22Rv1 (cell line): ENCODE measurements at regions not wholly inside any gene's neighbourhood (a gene's known extent, or its start where the extent isn't known, plus 50 kb on each side); places are given as distances from the start of the nearest gene placed in this dataset.

Experiments
- H3K27ac ChIP-seq: fragments of 450-650 bp; 2 replicates; pipeline ENCODE4 v1.5.1; 2017
- ZFX ChIP-seq: fragments of 450-650 bp; IDR thresholded peaks from 2 replicates; pipeline ENCODE4 v1.6.1; 2017; ENCODE audit warnings: antibody characterized with exemption, borderline replicate concordance
- TF ChIP-seq, protein P1 (sequence below): fragments of 450-650 bp; IDR thresholded peaks from 2 replicates; pipeline ENCODE4 v1.5.1; 2017; ENCODE audit warnings: mild to moderate bottlenecking

DNA sequence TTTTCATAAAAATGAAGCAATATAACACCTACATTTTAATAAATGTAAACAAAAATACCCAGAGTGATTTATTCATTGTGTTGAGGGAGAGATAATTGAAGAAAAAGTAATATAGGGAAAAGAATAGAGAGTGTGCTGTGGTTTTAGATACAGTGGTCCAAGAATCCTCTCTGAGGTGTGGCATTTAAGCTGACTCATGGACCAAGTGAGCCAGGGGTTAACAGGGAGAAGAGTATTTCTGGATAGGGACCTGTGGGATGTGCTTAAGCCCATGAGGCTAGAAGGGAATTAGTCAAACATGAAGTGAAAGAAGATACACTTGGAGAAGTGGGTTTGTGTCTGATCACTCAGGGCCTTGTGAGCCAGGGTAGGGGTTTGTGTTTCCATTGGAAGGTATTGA lies 680.7 kb upstream of the GRM7 start:
- TF ChIP-seq, protein P1, sequence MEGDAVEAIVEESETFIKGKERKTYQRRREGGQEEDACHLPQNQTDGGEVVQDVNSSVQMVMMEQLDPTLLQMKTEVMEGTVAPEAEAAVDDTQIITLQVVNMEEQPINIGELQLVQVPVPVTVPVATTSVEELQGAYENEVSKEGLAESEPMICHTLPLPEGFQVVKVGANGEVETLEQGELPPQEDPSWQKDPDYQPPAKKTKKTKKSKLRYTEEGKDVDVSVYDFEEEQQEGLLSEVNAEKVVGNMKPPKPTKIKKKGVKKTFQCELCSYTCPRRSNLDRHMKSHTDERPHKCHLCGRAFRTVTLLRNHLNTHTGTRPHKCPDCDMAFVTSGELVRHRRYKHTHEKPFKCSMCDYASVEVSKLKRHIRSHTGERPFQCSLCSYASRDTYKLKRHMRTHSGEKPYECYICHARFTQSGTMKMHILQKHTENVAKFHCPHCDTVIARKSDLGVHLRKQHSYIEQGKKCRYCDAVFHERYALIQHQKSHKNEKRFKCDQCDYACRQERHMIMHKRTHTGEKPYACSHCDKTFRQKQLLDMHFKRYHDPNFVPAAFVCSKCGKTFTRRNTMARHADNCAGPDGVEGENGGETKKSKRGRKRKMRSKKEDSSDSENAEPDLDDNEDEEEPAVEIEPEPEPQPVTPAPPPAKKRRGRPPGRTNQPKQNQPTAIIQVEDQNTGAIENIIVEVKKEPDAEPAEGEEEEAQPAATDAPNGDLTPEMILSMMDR: no peak
- no peak for TF ChIP-seq ZFX

DNA sequence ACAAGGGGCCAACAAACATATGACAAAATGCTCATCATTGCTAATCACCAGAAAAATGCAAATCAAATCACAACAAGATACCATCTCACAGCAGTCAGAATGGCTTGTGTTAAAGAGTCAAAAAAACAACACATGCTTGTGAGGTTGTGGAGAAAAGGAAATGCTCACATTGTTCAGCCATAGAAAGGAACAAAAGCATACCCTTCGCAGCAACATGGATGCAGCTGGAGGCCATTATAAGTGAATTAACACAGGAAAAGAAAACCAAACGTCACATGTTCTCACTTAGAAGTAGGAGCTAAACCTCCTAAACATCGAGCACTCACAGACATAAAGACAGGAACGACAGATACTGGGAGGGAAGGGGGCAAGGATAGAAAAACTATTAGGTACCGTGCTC lies 678.4 kb upstream of the GRM7 start:
- H3K27ac ChIP-seq: peak overlapping the region; percentile 78
- TF ChIP-seq ZFX: no peak
- TF ChIP-seq, protein P1: no peak

More for the DNA sequence above, 680.7 kb upstream of the GRM7 start:
- no peak overlapping the region for H3K27ac ChIP-seq

DNA sequence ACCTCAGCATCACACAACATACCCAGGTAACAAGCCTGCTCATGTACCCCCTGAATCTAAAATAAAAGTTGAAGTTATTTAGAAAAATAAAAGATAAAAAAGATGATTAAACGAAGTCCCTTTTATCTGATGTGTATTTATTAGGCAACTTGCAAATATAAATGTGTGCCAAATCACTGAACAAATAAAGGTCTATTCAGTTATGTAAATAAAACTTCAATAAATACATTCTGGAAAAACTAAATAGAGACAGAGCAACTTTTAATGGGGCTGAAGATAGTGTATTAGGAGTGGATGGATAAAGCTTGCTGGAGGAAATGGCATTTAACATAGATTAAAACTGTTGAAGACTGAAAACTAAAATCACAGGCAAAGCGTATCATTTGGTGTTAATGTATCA lies 678.0 kb upstream of the GRM7 start:
- TF ChIP-seq, protein P1: no peak
- no peak for TF ChIP-seq ZFX
- H3K27ac ChIP-seq: peak overlapping the region; percentile 78

DNA sequence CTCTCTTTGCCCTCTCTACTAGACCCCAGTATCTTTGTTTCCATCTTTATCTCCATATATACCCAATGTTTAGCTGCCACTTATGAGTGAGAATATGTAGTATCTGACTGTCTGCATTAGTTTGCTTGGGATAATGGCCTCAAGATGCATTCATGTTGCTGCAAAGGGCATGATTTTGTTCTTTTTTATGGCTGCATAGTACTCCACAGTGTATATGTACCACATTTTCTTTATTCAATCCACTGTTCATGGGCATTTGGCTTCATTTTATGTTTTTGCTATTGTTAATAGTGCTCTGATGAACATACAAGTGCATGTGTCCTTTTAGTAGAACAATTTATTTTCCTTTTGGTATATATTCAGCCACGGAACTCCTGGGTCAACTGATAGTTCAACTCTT lies 671.5 kb upstream of the GRM7 start:
- no peak overlapping the region for H3K27ac ChIP-seq
- TF ChIP-seq, protein P1: no peak
- TF ChIP-seq ZFX: no peak

DNA sequence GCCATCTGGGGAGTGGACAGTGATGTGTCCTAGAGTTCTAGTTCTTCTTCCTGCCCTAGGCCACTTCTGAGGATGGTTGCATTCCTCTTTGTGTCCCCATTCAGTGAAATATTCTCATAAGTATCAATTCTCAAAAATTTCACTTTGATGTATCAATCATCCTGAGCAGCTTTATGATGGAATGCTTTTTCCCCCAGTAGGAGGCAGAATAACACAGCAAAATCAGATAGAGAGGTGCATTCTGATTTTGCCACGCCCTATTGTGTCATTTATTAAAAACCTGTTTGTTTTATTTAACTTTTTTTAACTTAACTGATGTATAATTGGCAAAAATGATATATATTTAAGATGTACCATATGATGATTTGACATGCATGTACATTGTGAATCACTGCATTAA lies 656.0 kb upstream of the GRM7 start:
- H3K27ac ChIP-seq: no peak overlapping the region
- TF ChIP-seq ZFX: no peak
- TF ChIP-seq, protein P1: peak; percentile 59

DNA sequence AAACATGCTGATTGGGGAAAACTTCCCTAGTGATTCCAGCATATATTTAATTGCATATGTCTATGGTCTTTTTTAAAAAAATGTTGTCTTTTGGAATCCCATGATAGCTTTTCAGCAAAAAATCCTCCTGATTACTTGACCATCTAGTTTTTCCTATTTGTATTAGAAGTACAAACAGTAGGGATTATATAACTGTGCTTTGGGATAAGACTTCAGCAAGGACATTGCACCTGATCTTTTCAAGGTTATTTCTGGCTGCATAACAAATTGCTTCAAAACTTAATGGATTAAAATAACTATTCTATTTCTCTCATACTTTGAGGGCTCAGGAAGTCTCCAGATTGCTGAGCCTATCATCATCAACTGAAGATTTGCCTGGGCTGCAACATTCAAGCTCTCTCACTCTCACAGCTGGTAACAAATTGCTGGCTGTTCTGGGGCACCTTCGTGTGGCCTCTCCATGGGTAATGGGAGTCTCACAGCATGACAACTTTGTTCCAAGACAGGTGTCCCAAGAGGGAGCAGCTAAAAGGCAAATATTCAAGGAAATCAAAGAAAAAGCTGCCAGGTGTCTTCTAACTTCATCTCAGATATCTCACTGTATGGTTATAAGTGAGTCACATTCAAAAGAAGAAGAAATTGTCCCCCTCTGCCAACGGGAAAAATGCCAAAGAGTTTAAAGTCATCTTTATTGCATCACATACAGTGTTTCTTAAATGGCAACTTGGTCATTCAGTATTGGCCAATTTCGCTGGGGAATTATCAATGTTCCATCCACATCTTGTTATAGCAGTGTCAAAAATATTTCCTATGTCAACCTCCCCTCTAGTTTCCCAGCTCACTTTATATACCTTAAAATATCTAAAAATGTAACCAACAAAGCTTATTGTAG lies 644.5 kb upstream of the GRM7 start:
- no peak overlapping the region for H3K27ac ChIP-seq
- TF ChIP-seq, protein P1: no peak
- TF ChIP-seq ZFX: no peak

DNA sequence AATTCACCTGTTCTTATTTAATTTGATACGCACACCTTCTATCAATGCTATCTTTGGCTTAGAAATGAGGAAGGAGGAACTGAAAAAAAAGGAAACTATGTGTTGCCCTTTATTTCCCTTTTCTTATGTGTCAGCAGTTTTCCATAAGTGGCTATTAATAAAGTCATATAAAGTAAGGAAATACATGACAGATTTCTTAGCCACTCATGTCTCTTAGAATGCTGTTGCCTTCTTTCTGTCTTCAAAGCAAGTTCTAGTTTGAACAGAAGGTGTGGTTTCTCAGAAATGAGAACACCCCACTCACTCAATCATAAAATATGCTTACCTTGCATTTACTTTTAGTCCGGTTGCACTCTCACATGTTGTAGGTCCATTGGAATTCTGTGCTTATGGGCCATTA lies 640.5 kb upstream of the GRM7 start:
- no peak overlapping the region for H3K27ac ChIP-seq
- no peak for TF ChIP-seq ZFX
- TF ChIP-seq, protein P1: no peak
